ENCODE measurements at regions not wholly inside any gene's neighbourhood (a gene's known extent, or its start where the extent isn't known, plus 50 kb on each side); places are given as distances from the start of the nearest gene placed in this dataset.

GRCh38 chr16:47965439-47965838 is 190.4 kb downstream of the ABCC12 start:
- TF ChIP-seq PPARA (CRISPR knock-in tag; IDR thresholded peaks at IDR 0.05; ENCODE audit: borderline replicate concordance) (no peak), SNAI2 (CRISPR knock-in tag; IDR thresholded peaks at IDR 0.05) (no peak), CREB5 (CRISPR knock-in tag; IDR thresholded peaks at IDR 0.05; ENCODE audit: low read depth) (no peak), ZNF8 (CRISPR knock-in tag; IDR thresholded peaks at IDR 0.05) (no peak), ZFP30 (CRISPR knock-in tag; IDR thresholded peaks at IDR 0.05) (no peak), ZNF565 (CRISPR knock-in tag; conservative IDR thresholded peaks at IDR 0.05; ENCODE audit: low read depth) (no peak), PATZ1 (CRISPR knock-in tag; IDR thresholded peaks at IDR 0.05; ENCODE audit: borderline replicate concordance) (no peak), OSR1 (CRISPR knock-in tag; IDR thresholded peaks at IDR 0.05) (no peak), ZFP3 (CRISPR knock-in tag; IDR thresholded peaks at IDR 0.05) (no peak), RARB (CRISPR knock-in tag; IDR thresholded peaks at IDR 0.05) (no peak), TSHZ2 (CRISPR knock-in tag; IDR thresholded peaks at IDR 0.05) (no peak), ZC3H10 (CRISPR knock-in tag; IDR thresholded peaks at IDR 0.05) (no peak), CSDC2 (CRISPR knock-in tag; IDR thresholded peaks at IDR 0.05) (no peak), ZNF70 (CRISPR knock-in tag; IDR thresholded peaks at IDR 0.05) (no peak), GLIS3 (CRISPR knock-in tag; IDR thresholded peaks at IDR 0.05) (no peak), BACH2 (CRISPR knock-in tag; IDR thresholded peaks at IDR 0.05; ENCODE audit: borderline replicate concordance) (no peak), TOX (CRISPR knock-in tag; IDR thresholded peaks at IDR 0.05; ENCODE audit: borderline replicate concordance) (no peak)
- TF ChIP-seq, protein P1, sequence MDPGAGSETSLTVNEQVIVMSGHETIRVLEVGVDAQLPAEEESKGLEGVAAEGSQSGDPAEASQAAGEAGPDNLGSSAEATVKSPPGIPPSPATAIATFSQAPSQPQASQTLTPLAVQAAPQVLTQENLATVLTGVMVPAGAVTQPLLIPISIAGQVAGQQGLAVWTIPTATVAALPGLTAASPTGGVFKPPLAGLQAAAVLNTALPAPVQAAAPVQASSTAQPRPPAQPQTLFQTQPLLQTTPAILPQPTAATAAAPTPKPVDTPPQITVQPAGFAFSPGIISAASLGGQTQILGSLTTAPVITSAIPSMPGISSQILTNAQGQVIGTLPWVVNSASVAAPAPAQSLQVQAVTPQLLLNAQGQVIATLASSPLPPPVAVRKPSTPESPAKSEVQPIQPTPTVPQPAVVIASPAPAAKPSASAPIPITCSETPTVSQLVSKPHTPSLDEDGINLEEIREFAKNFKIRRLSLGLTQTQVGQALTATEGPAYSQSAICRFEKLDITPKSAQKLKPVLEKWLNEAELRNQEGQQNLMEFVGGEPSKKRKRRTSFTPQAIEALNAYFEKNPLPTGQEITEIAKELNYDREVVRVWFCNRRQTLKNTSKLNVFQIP (CRISPR knock-in tag; IDR thresholded peaks at IDR 0.05; ENCODE audit: borderline replicate concordance, low read depth), result no peak
- TF ChIP-seq, protein P2, sequence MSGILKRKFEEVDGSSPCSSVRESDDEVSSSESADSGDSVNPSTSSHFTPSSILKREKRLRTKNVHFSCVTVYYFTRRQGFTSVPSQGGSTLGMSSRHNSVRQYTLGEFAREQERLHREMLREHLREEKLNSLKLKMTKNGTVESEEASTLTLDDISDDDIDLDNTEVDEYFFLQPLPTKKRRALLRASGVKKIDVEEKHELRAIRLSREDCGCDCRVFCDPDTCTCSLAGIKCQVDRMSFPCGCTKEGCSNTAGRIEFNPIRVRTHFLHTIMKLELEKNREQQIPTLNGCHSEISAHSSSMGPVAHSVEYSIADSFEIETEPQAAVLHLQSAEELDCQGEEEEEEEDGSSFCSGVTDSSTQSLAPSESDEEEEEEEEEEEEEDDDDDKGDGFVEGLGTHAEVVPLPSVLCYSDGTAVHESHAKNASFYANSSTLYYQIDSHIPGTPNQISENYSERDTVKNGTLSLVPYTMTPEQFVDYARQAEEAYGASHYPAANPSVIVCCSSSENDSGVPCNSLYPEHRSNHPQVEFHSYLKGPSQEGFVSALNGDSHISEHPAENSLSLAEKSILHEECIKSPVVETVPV (CRISPR knock-in tag; IDR thresholded peaks at IDR 0.05), result no peak
- no peak for ATAC-seq

DNA sequence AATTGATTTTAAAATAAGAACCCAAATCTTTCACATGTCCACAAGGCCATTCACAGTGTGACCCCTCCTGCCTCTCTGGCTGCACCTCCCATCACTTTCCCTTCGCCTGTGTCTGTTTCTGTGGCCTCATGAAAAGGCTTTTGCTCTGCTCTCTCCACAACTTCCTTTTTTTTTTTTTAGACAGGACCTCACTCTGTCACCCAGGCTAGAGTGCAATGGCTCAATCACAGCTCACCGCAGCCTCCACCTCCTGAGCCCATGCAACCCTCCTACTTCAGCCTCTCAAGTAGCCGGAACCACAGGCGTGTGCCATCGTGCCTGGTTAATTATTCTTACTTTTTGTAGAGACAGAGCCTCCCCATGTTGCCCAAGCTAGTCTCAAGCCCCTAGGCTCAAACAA is 197.1 kb downstream of the ABCC12 start:
- TF ChIP-seq ZFP3 (CRISPR knock-in tag; IDR thresholded peaks at IDR 0.05) (no peak), TOX (CRISPR knock-in tag; IDR thresholded peaks at IDR 0.05; ENCODE audit: borderline replicate concordance) (no peak), ZNF565 (CRISPR knock-in tag; conservative IDR thresholded peaks at IDR 0.05; ENCODE audit: low read depth) (no peak), SNAI2 (CRISPR knock-in tag; IDR thresholded peaks at IDR 0.05) (no peak), ZC3H10 (CRISPR knock-in tag; IDR thresholded peaks at IDR 0.05) (no peak), BACH2 (CRISPR knock-in tag; IDR thresholded peaks at IDR 0.05; ENCODE audit: borderline replicate concordance) (no peak), RARB (CRISPR knock-in tag; IDR thresholded peaks at IDR 0.05) (no peak), GLIS3 (CRISPR knock-in tag; IDR thresholded peaks at IDR 0.05) (no peak), ZNF8 (CRISPR knock-in tag; IDR thresholded peaks at IDR 0.05) (no peak), ZNF70 (CRISPR knock-in tag; IDR thresholded peaks at IDR 0.05) (no peak)
- TF ChIP-seq, protein P1 (CRISPR knock-in tag; IDR thresholded peaks at IDR 0.05; ENCODE audit: borderline replicate concordance, low read depth), result no peak
- no peak for ATAC-seq

Measured in SK-N-SH treated with all-trans-retinoic acid at 6 μM for 48 hours (cell line).